GM23248 (cell line): ENCODE measurements at regions not wholly inside any gene's neighbourhood (a gene's known extent, or its start where the extent isn't known, plus 50 kb on each side); places are given as distances from the start of the nearest gene placed in this dataset.

ENCODE experiments used
- EZH2 ChIP-seq: fragments of 200-600 bp; sonication (generic); IDR thresholded peaks from 2 replicates; pipeline ENCODE4 v1.6.1; 2018; ENCODE audit warnings: antibody characterized with exemption, mild to moderate bottlenecking; ENCODE audit not compliant: insufficient read depth, poor library complexity, severe bottlenecking
- EZH2phosphoT487 ChIP-seq: fragments of 200-600 bp; sonication (generic); IDR thresholded peaks from 2 replicates; pipeline ENCODE4 v1.6.1; 2018; ENCODE audit warnings: antibody characterized with exemption, moderate library complexity, mild to moderate bottlenecking, low read depth; ENCODE audit not compliant: insufficient read depth

- TF ChIP-seq EZH2phosphoT487 = no peak
- no peak for TF ChIP-seq EZH2
Observed at GRCh38 chr6:54646069-54646950, 200.3 kb upstream of the FAM83B start.
